Panc1 (cell line): ENCODE measurements at regions not wholly inside any gene's neighbourhood (a gene's known extent, or its start where the extent isn't known, plus 50 kb on each side); places are given as distances from the start of the nearest gene placed in this dataset.

Experiments used
- ATAC-seq: fragments of 200-7000 bp; cut with Tn5 transposase; 2 replicates; pipeline ENCODE4 v1.9.1; 2020; ENCODE audit warnings: mild to moderate bottlenecking, moderate library complexity
- BruUV-seq: library from RNA; stranded (reverse); fragments of 400-500 nt; replicated peaks from 2 replicates; lab custom pipeline; 2021; lab: Mats Ljungman, UMichigan
- CTCF ChIA-PET: fragments of 300-600 bp; sonication (Branson Sonifier 250); formaldehyde crosslinking; loops from one replicate; lab custom pipeline; 2022; ENCODE audit warnings: antibody characterized with exemption; lab: Charles Lee
- POLR2A ChIA-PET: fragments of 300-600 bp; sonication (Branson Sonifier 250); formaldehyde crosslinking; loops from one replicate; lab custom pipeline; 2022; ENCODE audit warnings: antibody characterized with exemption; lab: Charles Lee
- DNase-seq: peaks from one replicate; pipeline ENCODE4 v3.0.0-alpha.2; 2010; ENCODE audit warnings: low read depth, low spot score
- H3K27ac ChIP-seq: 2 replicates; pipeline ENCODE4 v1.5.1; 2011; ENCODE audit warnings: mild to moderate bottlenecking, low read length, inconsistent platforms
- H3K27me3 ChIP-seq: fragments of 200-500 bp; sonication (Bioruptor generic); 2 replicates; pipeline ENCODE4 v1.6.0; 2014; ENCODE audit warnings: low read length, inconsistent platforms; ENCODE audit not compliant: control insufficient read depth, insufficient read depth
- H3K36me3 ChIP-seq: fragments of 200-500 bp; sonication (Bioruptor generic); 2 replicates; pipeline ENCODE4 v1.5.1; 2014; ENCODE audit warnings: inconsistent platforms, mild to moderate bottlenecking, low read length, moderate library complexity; ENCODE audit not compliant: control insufficient read depth, insufficient read depth
- H3K4me1 ChIP-seq: 2 replicates; pipeline ENCODE4 v1.5.1; 2011; ENCODE audit warnings: inconsistent platforms, mild to moderate bottlenecking, low read length, moderate library complexity; ENCODE audit not compliant: control insufficient read depth, insufficient read depth
- H3K4me3 ChIP-seq, 2 experiments: 2 replicates each; pipeline ENCODE4 v1.5.1; 2011 to 2012; ENCODE audit warnings: low read depth in 2 of 2, low read length in 2 of 2, mild to moderate bottlenecking in 2 of 2, inconsistent platforms in 1 of 2, moderate library complexity in 1 of 2
- H3K9me3 ChIP-seq: fragments of 200-500 bp; sonication (Bioruptor generic); 2 replicates; pipeline ENCODE4 v1.5.1; 2014; ENCODE audit warnings: low read depth, mild to moderate bottlenecking, inconsistent platforms, low read length, moderate library complexity; ENCODE audit not compliant: control insufficient read depth, insufficient read depth
- CTCF ChIP-seq: fragments of 450-650 bp; IDR thresholded peaks from 2 replicates; pipeline ENCODE4 v1.5.1; 2017; ENCODE audit warnings: mild to moderate bottlenecking
- POLR2AphosphoS5 ChIP-seq: IDR thresholded peaks from 2 replicates; pipeline ENCODE4 v1.6.1; 2012; ENCODE audit warnings: mild to moderate bottlenecking, low read depth, low read length, moderate library complexity
- REST ChIP-seq, 2 experiments: IDR thresholded peaks; 2 replicates each; pipeline ENCODE4 v1.6.1; 2011 to 2012; ENCODE audit warnings: low read depth in 2 of 2, control low read depth in 1 of 2, low read length in 1 of 2, mild to moderate bottlenecking in 1 of 2, moderate library complexity in 1 of 2; ENCODE audit not compliant: insufficient read depth in 1 of 2
- SIN3A ChIP-seq: IDR thresholded peaks from 2 replicates; pipeline ENCODE4 v1.6.1; 2012; ENCODE audit warnings: low read depth, mild to moderate bottlenecking, low read length, moderate library complexity, borderline replicate concordance; ENCODE audit not compliant: insufficient read depth
- TCF7L2 ChIP-seq: IDR thresholded peaks from 2 replicates; pipeline ENCODE4 v1.6.1; 2011; ENCODE audit warnings: mild to moderate bottlenecking, low read depth, low read length, inconsistent platforms
- in situ Hi-C: cut with HindIII; loops from 2 replicates; pipeline ENCODE4 v1.10.0; 2016; ENCODE audit warnings: low sequenced_read_pairs, low pct_unique_long_range_greater_than_20kb
- intact Hi-C: fragments of 100-400 bp; cut with micrococcal nuclease; formaldehyde crosslinking; loops from one replicate; pipeline ENCODE4 v1.10.0; 2022; ENCODE audit not compliant: unreplicated experiment

GRCh38 chr18:73746101-73746500, 401.5 kb downstream of the FBXO15 start:
- POLR2A ChIA-PET = no interaction called here
- Histone ChIP-seq H3K36me3 (no peaks in the 10 kb centered on the region), H3K27ac (no peak overlapping the region), H3K27me3 (peaks cover 7% of the 10 kb centered on the region; the same call in 1 of the 2 replicates), H3K4me1 (no peaks in the 10 kb centered on the region), H3K9me3 (no peaks in the 10 kb centered on the region), H3K4me3 (no peak overlapping the region)
- DNase-seq (no peak), ATAC-seq (no peak)
- no peak for TF ChIP-seq POLR2AphosphoS5
- no peak for TF ChIP-seq CTCF
- TF ChIP-seq SIN3A = no peak
- BruUV-seq = no TSS peak
- CTCF ChIA-PET = no interaction called here
- in situ Hi-C loops (no loop called here), intact Hi-C loops (no loop called here)

DNA sequence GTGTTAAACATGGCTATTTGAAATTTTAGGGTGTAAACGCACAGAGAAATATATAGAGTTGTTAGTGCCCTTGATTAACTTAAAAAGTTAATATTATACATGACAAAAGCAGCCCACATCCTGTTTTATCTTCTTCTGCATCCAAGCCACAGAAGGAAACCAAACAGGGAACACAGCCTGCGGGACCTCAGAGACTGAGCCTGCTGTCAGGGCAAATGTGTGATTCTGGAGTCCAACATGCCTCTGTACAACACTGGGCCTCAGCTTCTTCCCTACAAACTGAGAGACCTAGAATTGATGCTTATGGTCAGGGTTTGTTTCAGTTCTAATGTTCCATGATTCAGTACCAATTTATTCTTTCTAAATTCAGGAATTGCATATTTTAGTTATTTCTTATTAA, 404.7 kb downstream of the FBXO15 start:
- no peaks in the 10 kb centered on the region for H3K36me3 ChIP-seq
- in situ Hi-C loops (no loop called here), intact Hi-C loops (no loop called here)
- ChIA-PET POLR2A (no interaction called here), CTCF (no interaction called here)
- H3K4me1 ChIP-seq = no peaks in the 10 kb centered on the region
- no peak overlapping the region for H3K4me3 ChIP-seq
- ATAC-seq (no peak), DNase-seq (no peak)
- BruUV-seq = no TSS peak
- H3K27me3 ChIP-seq = peaks cover 4% of the 10 kb centered on the region; the same call in 1 of the 2 replicates
- H3K9me3 ChIP-seq = no peaks in the 10 kb centered on the region
- no peak for TF ChIP-seq POLR2AphosphoS5
- TF ChIP-seq CTCF = no peak
- TF ChIP-seq REST (IDR thresholded peaks at IDR 0.05; ENCODE audit: insufficient read depth in 1 of 2, low read depth in 2 of 2, low read length in 1 of 2) = no peak
- no peak for TF ChIP-seq TCF7L2
- no peak for TF ChIP-seq SIN3A
- no peak overlapping the region for H3K27ac ChIP-seq

DNA sequence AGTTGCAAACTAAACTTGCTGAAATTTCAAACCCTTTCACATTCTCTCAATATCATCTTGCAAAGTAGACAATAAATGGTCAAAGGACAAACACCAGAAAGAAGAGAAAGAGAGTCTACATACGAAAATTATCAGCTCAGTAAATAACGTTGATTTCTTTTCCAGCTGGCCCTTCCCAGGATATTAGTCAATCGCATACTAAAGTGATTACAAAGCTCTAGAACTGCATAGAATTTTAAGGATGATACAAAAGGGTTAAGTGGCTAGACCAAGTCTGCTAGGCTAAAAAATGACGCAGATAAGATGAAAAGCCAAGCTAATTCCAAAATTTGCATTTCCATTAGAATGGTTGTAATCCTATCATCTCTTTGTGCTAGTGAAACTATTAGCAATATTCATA, 405.7 kb downstream of the FBXO15 start:
- Histone ChIP-seq H3K4me3 (no peak overlapping the region), H3K27ac (no peak overlapping the region), H3K27me3 (0 out of 2 replicates have a peak, but pooled peaks cover 2% of the 10 kb centered on the region), H3K4me1 (no peaks in the 10 kb centered on the region), H3K36me3 (no peaks in the 10 kb centered on the region), H3K9me3 (no peaks in the 10 kb centered on the region)
- CTCF ChIA-PET = no interaction called here
- no peak for TF ChIP-seq CTCF
- no peak for TF ChIP-seq REST (IDR thresholded peaks at IDR 0.05; ENCODE audit: insufficient read depth in 1 of 2, low read depth in 2 of 2, low read length in 1 of 2)
- TF ChIP-seq SIN3A = no peak
- TF ChIP-seq POLR2AphosphoS5 = no peak
- no peak for TF ChIP-seq TCF7L2
- intact Hi-C loops (no loop called here), in situ Hi-C loops (no loop called here)
- DNase-seq (no peak), ATAC-seq (no peak)
- POLR2A ChIA-PET = no interaction called here
- BruUV-seq = no TSS peak
